Neuronal stem cell (in vitro differentiated cells): ENCODE measurements at regions not wholly inside any gene's neighbourhood (a gene's known extent, or its start where the extent isn't known, plus 50 kb on each side); places are given as distances from the start of the nearest gene placed in this dataset.

ENCODE experiments used
- DNase-seq: peaks from one replicate; pipeline ENCODE4 v3.0.0-alpha.2; 2013; ENCODE audit warnings: low spot score
- H2AFZ ChIP-seq: one replicate; pipeline ENCODE4 v1.6.1; 2013; ENCODE audit warnings: mild to moderate bottlenecking, low read length, inconsistent platforms
- H2AK5ac ChIP-seq: 2 replicates; pipeline ENCODE4 v1.6.1; 2013; ENCODE audit warnings: low read depth, mild to moderate bottlenecking, inconsistent platforms, low read length, moderate library complexity, mixed read lengths
- H2BK120ac ChIP-seq: 2 replicates; pipeline ENCODE4 v1.6.1; 2013; ENCODE audit warnings: low read depth, mild to moderate bottlenecking, inconsistent platforms, low read length, moderate library complexity, mixed read lengths
- H2BK12ac ChIP-seq: one replicate; pipeline ENCODE4 v1.6.1; 2013; ENCODE audit warnings: low read length, inconsistent platforms
- H2BK15ac ChIP-seq: 2 replicates; pipeline ENCODE4 v1.6.1; 2013; ENCODE audit warnings: mild to moderate bottlenecking, low read length, inconsistent platforms, mixed read lengths
- H2BK5ac ChIP-seq: one replicate; pipeline ENCODE4 v1.6.1; 2013; ENCODE audit warnings: inconsistent platforms, mild to moderate bottlenecking, low read length, moderate library complexity
- H3K14ac ChIP-seq: one replicate; pipeline ENCODE4 v1.6.1; 2013; ENCODE audit warnings: low read length, inconsistent platforms
- H3K18ac ChIP-seq: 2 replicates; pipeline ENCODE4 v1.6.1; 2013; ENCODE audit warnings: low read length, inconsistent platforms
- H3K23ac ChIP-seq: 2 replicates; pipeline ENCODE4 v1.6.1; 2013; ENCODE audit warnings: low read depth, mild to moderate bottlenecking, mixed read lengths, low read length, inconsistent platforms; ENCODE audit not compliant: poor library complexity
- H3K27ac ChIP-seq: replicated peaks from 3 replicates; pipeline ENCODE4 v1.5.1; 2013; ENCODE audit warnings: low read length, inconsistent platforms
- H3K27me3 ChIP-seq, 3 experiments: 2 replicates each; pipeline ENCODE4 v1.6.1; 2013; ENCODE audit warnings: low read length in 3 of 3, mild to moderate bottlenecking in 2 of 3, inconsistent platforms in 1 of 3, low read depth in 1 of 3, mixed read lengths in 1 of 3, moderate library complexity in 1 of 3; ENCODE audit not compliant: control insufficient read depth in 3 of 3, insufficient read depth in 3 of 3
- H3K36me3 ChIP-seq, 2 donors: replicated peaks in 1 of 2; 2 replicates each; pipeline ENCODE4 v1.6.1; 2013; ENCODE audit warnings: low read length in 2 of 2; ENCODE audit not compliant: control insufficient read depth in 2 of 2, insufficient read depth in 2 of 2
- H3K4ac ChIP-seq: 2 replicates; pipeline ENCODE4 v1.6.1; 2013; ENCODE audit warnings: inconsistent platforms, mild to moderate bottlenecking, low read length, moderate library complexity
- H3K4me1 ChIP-seq, 2 donors: 1 replicate in 1 of 2; 2 replicates in 1 of 2; pipeline ENCODE4 v1.6.1; 2013; ENCODE audit warnings: low read length in 2 of 2, low read depth in 1 of 2; ENCODE audit not compliant: control insufficient read depth in 2 of 2, insufficient read depth in 1 of 2
- H3K4me2 ChIP-seq: one replicate; pipeline ENCODE4 v1.6.1; 2013; ENCODE audit warnings: mild to moderate bottlenecking, low read length, inconsistent platforms; ENCODE audit not compliant: insufficient read depth, poor library complexity, severe bottlenecking
- H3K4me3 ChIP-seq, 2 donors: 2 replicates each; pipeline ENCODE4 v1.5.1; 2013; ENCODE audit warnings: low read length in 2 of 2, mild to moderate bottlenecking in 2 of 2, inconsistent platforms in 1 of 2, moderate library complexity in 1 of 2
- H3K79me1 ChIP-seq: one replicate; pipeline ENCODE4 v1.6.1; 2013; ENCODE audit warnings: low read depth, mild to moderate bottlenecking, inconsistent platforms, low read length, moderate library complexity
- H3K9ac ChIP-seq: one replicate; pipeline ENCODE4 v1.6.1; 2013; ENCODE audit warnings: mild to moderate bottlenecking, low read depth, low read length, inconsistent platforms; ENCODE audit not compliant: poor library complexity
- H3K9me3 ChIP-seq, 2 donors: replicated peaks in 1 of 2; 2 replicates each; pipeline versions ENCODE3 to v1.6.1; 2013; ENCODE audit warnings: low read length in 2 of 2, mild to moderate bottlenecking in 2 of 2, inconsistent platforms in 1 of 2, low read depth in 1 of 2, mixed read lengths in 1 of 2, moderate library complexity in 1 of 2; ENCODE audit not compliant: control insufficient read depth in 2 of 2, insufficient read depth in 1 of 2
- H4K8ac ChIP-seq: one replicate; pipeline ENCODE4 v1.6.1; 2013; ENCODE audit warnings: low read depth, mild to moderate bottlenecking, inconsistent platforms, low read length, moderate library complexity
- H4K91ac ChIP-seq: one replicate; pipeline ENCODE4 v1.6.1; 2013; ENCODE audit warnings: low read length, low read depth, mild to moderate bottlenecking, inconsistent platforms; ENCODE audit not compliant: poor library complexity
- WGBS, 2 donors: extraction: QIAGEN DNeasy Blood & Tissue Kit; methylation state at CpG; one replicate each; pipeline ENCODE4 v1.1.7; 2013; ENCODE audit warnings: missing lambda C conversion rate in 2 of 2, mixed read lengths in 1 of 2; ENCODE audit not compliant: insufficient read length in 2 of 2, insufficient replicate concordance in 1 of 2; ENCODE audit errors: extremely low coverage in 2 of 2; 5-methylcytosine and 5-hydroxymethylcytosine counted together

DNA sequence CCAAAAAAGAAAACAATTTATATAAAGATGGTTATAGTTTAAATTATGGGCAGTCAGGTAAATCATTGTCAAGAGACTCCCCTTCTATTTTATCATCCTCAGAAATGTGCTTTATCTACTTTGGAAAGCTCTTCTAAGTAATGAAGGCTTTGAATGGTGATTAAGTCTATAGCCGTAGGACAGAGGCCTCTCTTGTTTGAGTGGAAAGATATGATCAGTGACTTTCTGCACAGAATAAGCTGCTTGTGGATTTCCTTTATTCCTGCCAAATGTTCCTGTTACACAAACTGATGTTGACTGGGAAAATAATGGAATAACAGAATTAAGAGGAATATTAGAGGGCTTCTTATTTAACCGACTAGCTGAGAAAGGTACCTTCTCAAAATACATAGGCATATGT lies 174.6 kb upstream of the IVNS1ABP start:
- DNase-seq = no peak
- no peak overlapping the region for H2BK15ac ChIP-seq
- H3K4me3 ChIP-seq = no peak overlapping the region
- H4K91ac ChIP-seq = no peak overlapping the region
- H2BK5ac ChIP-seq = no peak overlapping the region
- no peak overlapping the region for H3K9ac ChIP-seq
- H3K14ac ChIP-seq = no peak overlapping the region
- H3K18ac ChIP-seq = no peak overlapping the region
- H3K4me1 ChIP-seq = peaks cover 5 to 6% of the 10 kb centered on the region in 2 donors
- no peaks in the 10 kb centered on the region for H3K79me1 ChIP-seq
- no peak overlapping the region for H2AFZ ChIP-seq
- H3K4ac ChIP-seq = no peak overlapping the region
- H3K27ac ChIP-seq = no peak overlapping the region
- no peaks in the 10 kb centered on the region for H3K36me3 ChIP-seq
- no peaks in the 10 kb centered on the region for H3K9me3 ChIP-seq
- no peak overlapping the region for H3K23ac ChIP-seq
- no peak overlapping the region for H2BK12ac ChIP-seq
- H3K4me2 ChIP-seq = no peak overlapping the region
- H3K27me3 ChIP-seq = peaks cover 0 to 5% (median 0%) of the 10 kb centered on the region in 3 experiments
- WGBS, 2 donors = no CpG with 5 or more reads among the region's 2 CpGs
- H4K8ac ChIP-seq = no peak overlapping the region
- no peak overlapping the region for H2BK120ac ChIP-seq
- no peak overlapping the region for H2AK5ac ChIP-seq

DNA sequence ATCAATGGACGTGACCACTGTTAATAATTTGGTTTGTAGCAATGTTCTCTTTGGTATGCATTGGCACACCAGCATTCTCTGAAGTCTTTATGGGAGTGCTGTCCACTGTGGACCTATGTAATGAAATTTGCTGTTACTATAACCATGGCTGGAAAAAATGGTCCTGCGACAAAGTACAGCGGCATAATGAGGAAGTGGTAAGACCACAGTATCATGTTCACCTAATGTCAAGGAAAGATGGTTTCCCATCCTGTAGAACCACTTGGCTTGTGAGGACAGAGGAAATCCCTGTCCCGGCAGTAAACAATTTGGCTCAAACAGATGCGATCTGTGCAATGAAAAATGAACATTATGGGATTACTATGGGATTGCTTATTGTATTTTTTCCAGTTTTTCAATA lies 173.9 kb upstream of the IVNS1ABP start:
- Histone ChIP-seq H3K4me1 (peaks cover 6 to 8% of the 10 kb centered on the region in 2 donors), H3K36me3 (no peaks in the 10 kb centered on the region), H3K27ac (no peak overlapping the region), H3K14ac (no peak overlapping the region), H2AFZ (no peak overlapping the region), H3K18ac (no peak overlapping the region), H3K4ac (no peak overlapping the region), H3K4me2 (no peak overlapping the region), H2BK120ac (no peak overlapping the region), H2AK5ac (no peak overlapping the region), H2BK15ac (no peak overlapping the region), H3K9ac (no peak overlapping the region), H3K4me3 (no peak overlapping the region), H4K91ac (no peak overlapping the region), H3K9me3 (no peaks in the 10 kb centered on the region), H3K79me1 (no peaks in the 10 kb centered on the region), H3K23ac (no peak overlapping the region), H2BK5ac (no peak overlapping the region), H4K8ac (no peak overlapping the region), H3K27me3 (peaks cover 0 to 5% (median 0%) of the 10 kb centered on the region in 3 experiments), H2BK12ac (no peak overlapping the region)
- no peak for DNase-seq
- WGBS, 2 donors = no CpG with 5 or more reads among the region's 5 CpGs

DNA sequence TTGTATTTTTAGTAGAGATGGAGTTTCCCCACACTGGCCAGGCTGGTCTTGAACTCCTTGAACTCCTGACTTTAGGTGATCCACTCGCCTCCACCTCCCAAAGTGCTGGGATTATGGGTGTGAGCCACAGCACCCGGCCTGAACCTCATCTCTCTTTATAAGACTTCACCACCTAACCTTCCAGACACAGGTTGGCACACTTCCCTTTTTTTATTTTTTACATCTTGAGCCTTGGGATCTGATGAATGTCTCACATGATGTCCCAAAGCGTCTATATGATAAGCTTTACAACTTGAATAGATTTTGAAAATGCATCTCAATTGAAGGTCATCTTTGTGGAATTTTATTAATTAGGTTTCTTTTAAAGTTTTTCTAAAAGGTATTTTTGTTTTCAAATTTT lies 172.4 kb upstream of the IVNS1ABP start:
- H2BK5ac ChIP-seq = no peak overlapping the region
- H3K23ac ChIP-seq = no peak overlapping the region
- no CpG with 5 or more reads among the region's 3 CpGs for WGBS, 2 donors
- no peak overlapping the region for H3K18ac ChIP-seq
- no peak overlapping the region for H3K4me3 ChIP-seq
- H2AK5ac ChIP-seq = no peak overlapping the region
- H3K36me3 ChIP-seq = no peaks in the 10 kb centered on the region
- H3K27me3 ChIP-seq = peaks cover 0 to 7% (median 0%) of the 10 kb centered on the region in 3 experiments
- H2BK120ac ChIP-seq = no peak overlapping the region
- no peaks in the 10 kb centered on the region for H3K9me3 ChIP-seq
- no peak overlapping the region for H3K27ac ChIP-seq
- no peak overlapping the region for H2BK12ac ChIP-seq
- H3K79me1 ChIP-seq = no peaks in the 10 kb centered on the region
- no peak overlapping the region for H3K9ac ChIP-seq
- H4K91ac ChIP-seq = no peak overlapping the region
- no peak overlapping the region for H4K8ac ChIP-seq
- no peak overlapping the region for H3K4me2 ChIP-seq
- H3K4me1 ChIP-seq = peaks cover 6 to 12% of the 10 kb centered on the region in 2 donors
- H3K14ac ChIP-seq = no peak overlapping the region
- no peak for DNase-seq
- H3K4ac ChIP-seq = no peak overlapping the region
- H2BK15ac ChIP-seq = no peak overlapping the region
- no peak overlapping the region for H2AFZ ChIP-seq

DNA sequence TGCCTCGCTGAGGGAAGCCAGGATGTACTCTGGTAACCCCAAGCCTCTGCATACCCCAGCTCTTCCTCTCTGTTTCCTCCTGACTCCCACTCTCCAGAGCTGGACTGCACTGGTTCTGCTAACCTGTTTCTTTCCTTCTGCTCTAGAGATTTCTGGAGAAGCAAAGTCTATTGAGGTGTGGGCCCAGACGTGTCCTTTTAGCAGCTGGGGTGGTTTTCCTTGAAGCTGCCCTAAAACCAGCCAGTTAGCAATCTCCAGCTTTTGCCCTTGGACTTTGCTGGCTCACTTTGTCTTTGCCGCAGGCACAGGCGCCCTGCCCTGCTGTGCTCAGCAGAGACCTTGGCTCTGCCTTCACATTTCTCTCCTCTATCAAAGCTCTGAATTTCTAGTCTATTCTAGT lies 171.8 kb upstream of the IVNS1ABP start:
- Histone ChIP-seq H3K79me1 (no peaks in the 10 kb centered on the region), H3K4ac (no peak overlapping the region), H3K9ac (no peak overlapping the region), H3K23ac (no peak overlapping the region), H3K4me1 (peaks cover 10 to 16% of the 10 kb centered on the region in 2 donors), H3K27ac (no peak overlapping the region), H3K4me2 (no peak overlapping the region), H4K8ac (no peak overlapping the region), H3K9me3 (no peaks in the 10 kb centered on the region), H2AFZ (peak overlapping the region; percentile 70), H3K4me3 (no peak overlapping the region), H2BK120ac (no peak overlapping the region), H2AK5ac (no peak overlapping the region), H3K27me3 (peaks cover 0 to 7% (median 0%) of the 10 kb centered on the region in 3 experiments), H2BK15ac (no peak overlapping the region), H4K91ac (no peak overlapping the region), H2BK12ac (no peak overlapping the region), H3K14ac (no peak overlapping the region), H3K36me3 (no peaks in the 10 kb centered on the region), H3K18ac (no peak overlapping the region), H2BK5ac (no peak overlapping the region)
- no CpG with 5 or more reads among the region's 4 CpGs for WGBS, 2 donors
- no peak for DNase-seq
